DND-41 (cell line): ENCODE measurements at regions not wholly inside any gene's neighbourhood (a gene's known extent, or its start where the extent isn't known, plus 50 kb on each side); places are given as distances from the start of the nearest gene placed in this dataset.

Source experiments
- ATAC-seq: fragments of 200-7000 bp; cut with Tn5 transposase; 3 replicates; pipeline ENCODE4 v1.9.1; 2021; ENCODE audit warnings: low read depth; ENCODE audit not compliant: insufficient read depth
- DNase-seq: peaks from one replicate; pipeline ENCODE4 v3.0.0-alpha.2; 2020
- H2AFZ ChIP-seq: 2 replicates; pipeline ENCODE4 v1.6.0; 2012; ENCODE audit warnings: low read depth, low read length
- H3K27ac ChIP-seq: 2 replicates; pipeline ENCODE4 v1.5.1; 2012; ENCODE audit warnings: low read length, inconsistent platforms
- H3K27me3 ChIP-seq: fragments of 200-600 bp; sonication (generic); 2 replicates; pipeline ENCODE4 v1.6.0; 2012; ENCODE audit warnings: low read length, mild to moderate bottlenecking, inconsistent platforms; ENCODE audit not compliant: insufficient read depth, poor library complexity
- H3K36me3 ChIP-seq: 2 replicates; pipeline ENCODE4 v1.5.1; 2012; ENCODE audit warnings: low read length, inconsistent platforms; ENCODE audit not compliant: insufficient read depth
- H3K4me1 ChIP-seq: 2 replicates; pipeline ENCODE4 v1.5.1; 2012; ENCODE audit warnings: mild to moderate bottlenecking, low read length; ENCODE audit not compliant: insufficient read depth
- H3K4me2 ChIP-seq: 2 replicates; pipeline ENCODE4 v1.6.0; 2012; ENCODE audit warnings: mild to moderate bottlenecking, moderate library complexity, low read length, inconsistent platforms; ENCODE audit not compliant: insufficient read depth
- H3K4me3 ChIP-seq, 2 experiments: fragments of 200-600 bp in 1 of 2; shearing (Covaris generic) in 1 of 2; 2 replicates each; pipeline ENCODE4 v1.5.1; 2012 to 2016; ENCODE audit warnings: inconsistent platforms in 2 of 2, low read length in 2 of 2, mild to moderate bottlenecking in 2 of 2, low read depth in 1 of 2, moderate library complexity in 1 of 2
- H3K79me2 ChIP-seq: 2 replicates; pipeline ENCODE4 v1.6.0; 2012; ENCODE audit warnings: low read length, inconsistent platforms; ENCODE audit not compliant: insufficient read depth
- H3K9ac ChIP-seq: 2 replicates; pipeline ENCODE4 v1.6.0; 2012; ENCODE audit warnings: low read depth, mild to moderate bottlenecking, inconsistent platforms, low read length, moderate library complexity
- H3K9me3 ChIP-seq: 2 replicates; pipeline ENCODE4 v1.5.1; 2012; ENCODE audit warnings: low read length, moderate library complexity, mild to moderate bottlenecking, inconsistent platforms; ENCODE audit not compliant: insufficient read depth, severe bottlenecking
- H4K20me1 ChIP-seq: 2 replicates; pipeline ENCODE4 v1.6.0; 2012; ENCODE audit warnings: low read length; ENCODE audit not compliant: insufficient read depth
- EZH2 ChIP-seq: IDR thresholded peaks from 3 replicates; pipeline ENCODE4 v1.6.1; 2012; ENCODE audit warnings: borderline replicate concordance, low read depth, mild to moderate bottlenecking, moderate library complexity, low read length, inconsistent platforms; ENCODE audit not compliant: severe bottlenecking
- TF ChIP-seq, protein P1 (sequence below): IDR thresholded peaks from 2 replicates; pipeline ENCODE4 v1.5.1; 2012; ENCODE audit warnings: borderline replicate concordance, low read length, moderate library complexity, mild to moderate bottlenecking; ENCODE audit not compliant: poor library complexity, severe bottlenecking; ENCODE audit errors: extremely low read depth

DNA sequence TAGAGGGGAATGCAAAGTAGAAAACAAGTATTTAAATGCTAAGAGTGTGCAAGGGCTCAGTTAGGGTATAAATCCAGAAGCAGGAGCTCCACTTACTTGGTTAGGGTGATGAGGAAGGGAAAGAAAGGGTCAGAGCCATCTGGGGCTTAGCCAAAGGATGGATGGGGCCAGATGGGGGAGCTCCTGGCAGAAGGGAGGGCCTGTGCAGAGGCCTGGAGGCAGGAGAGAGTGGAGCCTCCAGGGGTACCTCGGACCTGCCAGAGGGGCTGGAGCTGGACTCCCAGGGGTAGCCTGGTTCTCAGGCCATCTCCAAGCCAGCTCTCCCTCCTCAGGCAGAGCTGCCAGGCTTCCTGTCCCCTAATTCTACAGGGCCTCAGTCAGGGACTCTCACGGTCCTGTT lies 506.3 kb downstream of the SHQ1 start:
- ATAC-seq (no peak), DNase-seq (no peak)
- Histone ChIP-seq H3K9ac (no peak overlapping the region), H3K4me1 (no peaks in the 10 kb centered on the region), H3K36me3 (no peaks in the 10 kb centered on the region), H3K4me3 (no peak overlapping the region), H2AFZ (no peak overlapping the region), H4K20me1 (peaks cover 3% of the 10 kb centered on the region; the same call in 1 of the 2 replicates), H3K4me2 (no peak overlapping the region), H3K79me2 (no peaks in the 10 kb centered on the region), H3K27ac (no peak overlapping the region), H3K9me3 (no peaks in the 10 kb centered on the region), H3K27me3 (no peaks in the 10 kb centered on the region)
- TF ChIP-seq, protein P1, sequence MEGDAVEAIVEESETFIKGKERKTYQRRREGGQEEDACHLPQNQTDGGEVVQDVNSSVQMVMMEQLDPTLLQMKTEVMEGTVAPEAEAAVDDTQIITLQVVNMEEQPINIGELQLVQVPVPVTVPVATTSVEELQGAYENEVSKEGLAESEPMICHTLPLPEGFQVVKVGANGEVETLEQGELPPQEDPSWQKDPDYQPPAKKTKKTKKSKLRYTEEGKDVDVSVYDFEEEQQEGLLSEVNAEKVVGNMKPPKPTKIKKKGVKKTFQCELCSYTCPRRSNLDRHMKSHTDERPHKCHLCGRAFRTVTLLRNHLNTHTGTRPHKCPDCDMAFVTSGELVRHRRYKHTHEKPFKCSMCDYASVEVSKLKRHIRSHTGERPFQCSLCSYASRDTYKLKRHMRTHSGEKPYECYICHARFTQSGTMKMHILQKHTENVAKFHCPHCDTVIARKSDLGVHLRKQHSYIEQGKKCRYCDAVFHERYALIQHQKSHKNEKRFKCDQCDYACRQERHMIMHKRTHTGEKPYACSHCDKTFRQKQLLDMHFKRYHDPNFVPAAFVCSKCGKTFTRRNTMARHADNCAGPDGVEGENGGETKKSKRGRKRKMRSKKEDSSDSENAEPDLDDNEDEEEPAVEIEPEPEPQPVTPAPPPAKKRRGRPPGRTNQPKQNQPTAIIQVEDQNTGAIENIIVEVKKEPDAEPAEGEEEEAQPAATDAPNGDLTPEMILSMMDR: no peak
- no peak for TF ChIP-seq EZH2

DNA sequence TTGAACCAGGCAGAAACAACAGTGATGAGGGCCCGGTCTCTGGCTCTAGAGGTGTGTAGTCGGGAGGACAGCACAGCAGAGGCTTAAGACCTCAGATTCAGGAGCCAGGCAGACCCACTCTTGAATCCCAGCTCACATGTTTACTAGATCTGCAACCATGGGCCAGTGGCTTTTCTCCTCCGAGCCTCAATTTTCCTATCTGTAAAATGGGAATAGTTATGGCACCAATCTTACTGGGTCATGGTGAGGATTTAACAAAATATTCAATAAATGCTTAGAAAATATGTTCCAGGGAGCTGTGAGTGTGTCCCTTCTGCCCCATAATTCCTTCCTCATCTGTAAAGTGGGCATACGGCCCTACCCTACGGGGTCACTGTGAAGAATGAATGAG lies 506.9 kb downstream of the SHQ1 start:
- no peak for ATAC-seq
- no peak for DNase-seq
- no peaks in the 10 kb centered on the region for H3K9me3 ChIP-seq
- H3K79me2 ChIP-seq: no peaks in the 10 kb centered on the region
- no peaks in the 10 kb centered on the region for H3K4me1 ChIP-seq
- no peak overlapping the region for H3K9ac ChIP-seq
- TF ChIP-seq EZH2: no peak
- TF ChIP-seq, protein P1: no peak
- no peak overlapping the region for H2AFZ ChIP-seq
- H3K27ac ChIP-seq: no peak overlapping the region
- H3K27me3 ChIP-seq: no peaks in the 10 kb centered on the region
- peaks cover 3% of the 10 kb centered on the region; the same call in 1 of the 2 replicates for H4K20me1 ChIP-seq
- H3K36me3 ChIP-seq: no peaks in the 10 kb centered on the region
- no peak overlapping the region for H3K4me3 ChIP-seq
- no peak overlapping the region for H3K4me2 ChIP-seq

DNA sequence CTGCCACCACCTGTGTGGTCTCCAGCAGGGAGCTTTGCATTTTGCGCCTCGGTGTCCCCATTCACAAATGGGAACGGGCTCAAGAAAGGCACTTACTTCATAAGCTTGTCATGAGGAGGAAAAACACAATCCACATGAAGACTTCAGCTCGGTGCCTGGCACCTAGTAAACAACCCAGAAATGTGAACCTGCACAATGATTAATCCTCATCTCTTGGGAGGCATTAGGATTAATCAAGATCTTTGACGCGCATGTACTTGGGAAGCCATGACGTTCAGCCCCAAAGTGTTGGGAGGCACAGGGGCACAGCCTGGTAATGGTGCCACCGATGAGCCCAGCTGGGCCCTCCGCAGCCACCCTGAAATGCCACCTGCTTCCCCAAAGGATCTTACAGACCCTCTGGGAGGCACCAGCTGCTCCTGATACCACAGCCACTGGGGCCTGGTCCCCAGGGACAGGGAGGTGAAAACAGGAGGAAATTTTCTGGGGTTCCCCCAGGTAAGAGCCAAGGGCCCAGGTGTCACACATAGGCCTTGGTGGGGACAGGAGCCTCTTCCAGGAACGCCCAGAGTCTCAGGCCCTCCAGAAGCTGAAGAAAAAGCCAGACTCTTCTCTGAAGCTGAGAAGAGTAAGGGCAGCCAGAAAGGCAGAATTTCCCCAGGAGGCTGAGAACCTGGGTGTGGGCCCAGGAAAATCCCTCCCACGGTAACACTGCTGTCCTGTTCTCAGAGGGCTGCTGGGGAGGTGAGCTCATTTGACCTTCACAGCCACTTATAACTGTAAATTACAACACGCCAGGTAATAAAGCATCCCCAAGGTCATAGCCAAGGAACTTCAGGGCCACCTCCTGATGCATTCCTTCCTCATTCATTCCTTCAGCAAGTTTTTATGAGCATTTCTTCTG lies 507.5 kb downstream of the SHQ1 start:
- Histone ChIP-seq H2AFZ (no peak overlapping the region), H4K20me1 (peaks cover 3% of the 10 kb centered on the region; the same call in 1 of the 2 replicates), H3K4me1 (no peaks in the 10 kb centered on the region), H3K36me3 (no peaks in the 10 kb centered on the region), H3K27me3 (no peaks in the 10 kb centered on the region), H3K9ac (no peak overlapping the region), H3K79me2 (no peaks in the 10 kb centered on the region), H3K4me2 (no peak overlapping the region), H3K4me3 (no peak overlapping the region), H3K9me3 (no peaks in the 10 kb centered on the region), H3K27ac (no peak overlapping the region)
- DNase-seq (no peak), ATAC-seq (no peak)
- no peak for TF ChIP-seq EZH2
- TF ChIP-seq, protein P1: no peak
